HG02588 (cell line): ENCODE measurements at regions not wholly inside any gene's neighbourhood (a gene's known extent, or its start where the extent isn't known, plus 50 kb on each side); places are given as distances from the start of the nearest gene placed in this dataset.

Experiments used
- ATAC-seq: cut with Tn5 transposase; IDR thresholded peaks from one replicate; pipeline ENCODE4 v1.9.1; 2021; ENCODE audit warnings: mild to moderate bottlenecking, moderate library complexity; ENCODE audit not compliant: unreplicated experiment

GRCh38 chr5:164181604-164182003 lies 676.2 kb downstream of the MAT2B start:
- ATAC-seq: no peak

- no peak for ATAC-seq
These were observed 678.7 kb downstream of the MAT2B start for GRCh38 chr5:164184158-164184557.

GRCh38 chr5:164185000-164185399 lies 679.6 kb downstream of the MAT2B start:
- no peak for ATAC-seq

- no peak for ATAC-seq
These were observed 681.1 kb downstream of the MAT2B start for GRCh38 chr5:164186550-164186949.

GRCh38 chr5:164187785-164188184 lies 682.4 kb downstream of the MAT2B start:
- no peak for ATAC-seq

- ATAC-seq: no peak
These were observed 683.3 kb downstream of the MAT2B start for GRCh38 chr5:164188733-164189148.

GRCh38 chr5:164191240-164191639 lies 685.8 kb downstream of the MAT2B start:
- no peak for ATAC-seq

GRCh38 chr5:164202338-164202737 lies 696.9 kb downstream of the MAT2B start:
- no peak for ATAC-seq

GRCh38 chr5:164203581-164204225 lies 698.3 kb downstream of the MAT2B start:
- no peak for ATAC-seq

GRCh38 chr5:164204338-164204946 lies 699.0 kb downstream of the MAT2B start:
- no peak for ATAC-seq

GRCh38 chr5:164206196-164206595 lies 700.8 kb downstream of the MAT2B start:
- ATAC-seq: no peak

- no peak for ATAC-seq
These were observed 702.2 kb downstream of the MAT2B start for GRCh38 chr5:164207646-164208045.

GRCh38 chr5:164210491-164210890 lies 705.1 kb downstream of the MAT2B start:
- ATAC-seq: no peak

- no peak for ATAC-seq
These were observed 709.3 kb downstream of the MAT2B start for GRCh38 chr5:164214698-164215097.

GRCh38 chr5:164217464-164217863 lies 712.0 kb downstream of the MAT2B start:
- no peak for ATAC-seq

- no peak for ATAC-seq
These were observed 715.1 kb downstream of the MAT2B start for GRCh38 chr5:164220522-164220921.

GRCh38 chr5:164224236-164224635 lies 718.8 kb downstream of the MAT2B start:
- ATAC-seq: no peak

GRCh38 chr5:164224772-164225171 lies 719.4 kb downstream of the MAT2B start:
- ATAC-seq: no peak

- ATAC-seq: no peak
These were observed 724.9 kb downstream of the MAT2B start for GRCh38 chr5:164230341-164230740.

- ATAC-seq: no peak
These were observed 728.4 kb downstream of the MAT2B start for GRCh38 chr5:164233791-164234190.

GRCh38 chr5:164234321-164234720 lies 728.9 kb downstream of the MAT2B start:
- ATAC-seq: no peak

- ATAC-seq: no peak
These were observed 730.0 kb downstream of the MAT2B start for GRCh38 chr5:164235300-164235891.
